SK-N-SH treated with all-trans-retinoic acid at 6 μM for 48 hours (cell line): ENCODE measurements at regions not wholly inside any gene's neighbourhood (a gene's known extent, or its start where the extent isn't known, plus 50 kb on each side); places are given as distances from the start of the nearest gene placed in this dataset.

Experiments used
- ARNTL ChIP-seq: fragments of 450-650 bp; formaldehyde crosslinking; IDR thresholded peaks from 2 replicates; pipeline ENCODE4 v1.5.0; 2020; ENCODE audit warnings: low read depth, mild to moderate bottlenecking, moderate library complexity, borderline replicate concordance
- BACH2 ChIP-seq: fragments of 250-450 bp; sonication (Bioruptor Pico); IDR thresholded peaks from 2 replicates; pipeline ENCODE4 v1.9.0; 2021; ENCODE audit warnings: mild to moderate bottlenecking, borderline replicate concordance
- CREB5 ChIP-seq: fragments of 250-450 bp; sonication (Bioruptor Pico); IDR thresholded peaks from 2 replicates; pipeline ENCODE4 v1.5.1; 2020; ENCODE audit warnings: low read depth, mild to moderate bottlenecking, moderate library complexity
- GLIS3 ChIP-seq: fragments of 250-450 bp; sonication (Bioruptor Pico); IDR thresholded peaks from 2 replicates; pipeline ENCODE4 v1.5.0; 2020; ENCODE audit warnings: mild to moderate bottlenecking, moderate library complexity
- PATZ1 ChIP-seq: fragments of 250-450 bp; sonication (Bioruptor Pico); IDR thresholded peaks from 2 replicates; pipeline ENCODE4 v1.8.0; 2020; ENCODE audit warnings: mild to moderate bottlenecking, moderate library complexity, borderline replicate concordance
- RARB ChIP-seq: fragments of 250-450 bp; sonication (Bioruptor Pico); IDR thresholded peaks from 2 replicates; pipeline ENCODE4 v1.8.0; 2021; ENCODE audit warnings: mild to moderate bottlenecking, moderate library complexity
- SNAI2 ChIP-seq: fragments of 250-450 bp; sonication (Bioruptor Pico); IDR thresholded peaks from 2 replicates; pipeline ENCODE4 v1.5.0; 2020; ENCODE audit warnings: mild to moderate bottlenecking, moderate library complexity
- TCF4 ChIP-seq: fragments of 250-450 bp; sonication (Bioruptor Pico); IDR thresholded peaks from 2 replicates; pipeline ENCODE4 v1.8.0; 2021; ENCODE audit warnings: mild to moderate bottlenecking, moderate library complexity, borderline replicate concordance
- ZFP3 ChIP-seq: fragments of 250-450 bp; sonication (Bioruptor Pico); IDR thresholded peaks from 2 replicates; pipeline ENCODE4 v1.5.0; 2020; ENCODE audit warnings: mild to moderate bottlenecking, moderate library complexity
- ZFP30 ChIP-seq: fragments of 450-650 bp; formaldehyde crosslinking; IDR thresholded peaks from 2 replicates; pipeline ENCODE4 v1.5.0; 2022; ENCODE audit warnings: mild to moderate bottlenecking, moderate library complexity
- TF ChIP-seq, protein P1 (sequence below): fragments of 250-450 bp; sonication (Bioruptor Pico); IDR thresholded peaks from 2 replicates; pipeline ENCODE4 v1.5.0; 2020; ENCODE audit warnings: mild to moderate bottlenecking, moderate library complexity

- no peak for TF ChIP-seq BACH2 (CRISPR knock-in tag)
- TF ChIP-seq ARNTL (CRISPR knock-in tag), result no peak
- no peak for TF ChIP-seq ZFP3 (CRISPR knock-in tag)
- no peak for TF ChIP-seq PATZ1
- TF ChIP-seq, protein P1, sequence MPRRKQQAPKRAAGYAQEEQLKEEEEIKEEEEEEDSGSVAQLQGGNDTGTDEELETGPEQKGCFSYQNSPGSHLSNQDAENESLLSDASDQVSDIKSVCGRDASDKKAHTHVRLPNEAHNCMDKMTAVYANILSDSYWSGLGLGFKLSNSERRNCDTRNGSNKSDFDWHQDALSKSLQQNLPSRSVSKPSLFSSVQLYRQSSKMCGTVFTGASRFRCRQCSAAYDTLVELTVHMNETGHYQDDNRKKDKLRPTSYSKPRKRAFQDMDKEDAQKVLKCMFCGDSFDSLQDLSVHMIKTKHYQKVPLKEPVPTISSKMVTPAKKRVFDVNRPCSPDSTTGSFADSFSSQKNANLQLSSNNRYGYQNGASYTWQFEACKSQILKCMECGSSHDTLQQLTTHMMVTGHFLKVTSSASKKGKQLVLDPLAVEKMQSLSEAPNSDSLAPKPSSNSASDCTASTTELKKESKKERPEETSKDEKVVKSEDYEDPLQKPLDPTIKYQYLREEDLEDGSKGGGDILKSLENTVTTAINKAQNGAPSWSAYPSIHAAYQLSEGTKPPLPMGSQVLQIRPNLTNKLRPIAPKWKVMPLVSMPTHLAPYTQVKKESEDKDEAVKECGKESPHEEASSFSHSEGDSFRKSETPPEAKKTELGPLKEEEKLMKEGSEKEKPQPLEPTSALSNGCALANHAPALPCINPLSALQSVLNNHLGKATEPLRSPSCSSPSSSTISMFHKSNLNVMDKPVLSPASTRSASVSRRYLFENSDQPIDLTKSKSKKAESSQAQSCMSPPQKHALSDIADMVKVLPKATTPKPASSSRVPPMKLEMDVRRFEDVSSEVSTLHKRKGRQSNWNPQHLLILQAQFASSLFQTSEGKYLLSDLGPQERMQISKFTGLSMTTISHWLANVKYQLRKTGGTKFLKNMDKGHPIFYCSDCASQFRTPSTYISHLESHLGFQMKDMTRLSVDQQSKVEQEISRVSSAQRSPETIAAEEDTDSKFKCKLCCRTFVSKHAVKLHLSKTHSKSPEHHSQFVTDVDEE, result no peak
- no peak for TF ChIP-seq CREB5 (CRISPR knock-in tag)
- no peak for TF ChIP-seq TCF4 (CRISPR knock-in tag)
- TF ChIP-seq RARB, result no peak
- TF ChIP-seq ZFP30 (CRISPR knock-in tag), result no peak
- TF ChIP-seq GLIS3 (CRISPR knock-in tag), result no peak
- no peak for TF ChIP-seq SNAI2 (CRISPR knock-in tag)
Measured at GRCh38 chr4:181619651-181620050, 623.6 kb upstream of the TENM3 start.
